Urinary bladder (tissue), 3 donors: ENCODE measurements at regions not wholly inside any gene's neighbourhood (a gene's known extent, or its start where the extent isn't known, plus 50 kb on each side); places are given as distances from the start of the nearest gene placed in this dataset.
"Not testable (repeated sequence)": the region's sequence is repeated elsewhere in the genome, so short reads cannot be mapped to it uniquely, and the experiment has no call there.

ENCODE experiments used
- DNase-seq: peaks from one replicate; pipeline ENCODE4 v3.0.0-alpha.2; 2015; ENCODE audit errors: extremely low spot score
- H3K27ac ChIP-seq: one replicate; pipeline ENCODE4 v1.5.1; 2013; ENCODE audit warnings: low read depth, mild to moderate bottlenecking, moderate library complexity
- H3K36me3 ChIP-seq: one replicate; pipeline ENCODE4 v1.6.1; 2013; ENCODE audit warnings: mild to moderate bottlenecking, moderate library complexity; ENCODE audit not compliant: insufficient read depth
- H3K4me1 ChIP-seq: one replicate; pipeline ENCODE4 v1.6.1; 2013; ENCODE audit warnings: mild to moderate bottlenecking, moderate library complexity; ENCODE audit not compliant: insufficient read depth
- H3K4me3 ChIP-seq: one replicate; pipeline ENCODE4 v1.5.1; 2013; ENCODE audit warnings: low read depth, low read length
- WGBS: extraction: QIAGEN DNeasy Blood & Tissue Kit; methylation state at CpG from one replicate; pipeline ENCODE4 v1.1.7; 2013; 5-methylcytosine and 5-hydroxymethylcytosine counted together
- donor health status: healthy with polysubstance abuse.
- donor health status: healthy.

- DNase-seq, H3K36me3 ChIP-seq, H3K4me3 ChIP-seq, H3K4me1 ChIP-seq, H3K27ac ChIP-seq: not testable (repeated sequence)
- WGBS = 86% methylated on average over 4 of the region's 4 CpGs
These were observed 172.1 kb upstream of the NOX3 start for GRCh38 chr6:155627722-155628212.

GRCh38 chr6:155623450-155624178, 168.0 kb upstream of the NOX3 start:
- Histone ChIP-seq H3K27ac (no peak overlapping the region), H3K4me3 (no peak overlapping the region), H3K4me1 (no peaks in the 10 kb centered on the region), H3K36me3 (no peaks in the 10 kb centered on the region)
- DNase-seq = no peak
- 62% methylated on average over 2 of the region's 2 CpGs for WGBS

GRCh38 chr6:155614606-155615005, 159.0 kb upstream of the NOX3 start:
- H3K36me3 ChIP-seq = no peaks in the 10 kb centered on the region
- no peak for DNase-seq
- no peaks in the 10 kb centered on the region for H3K4me1 ChIP-seq
- H3K4me3 ChIP-seq = no peak overlapping the region
- WGBS = 84% methylated on average over 4 of the region's 4 CpGs
- H3K27ac ChIP-seq = no peak overlapping the region

GRCh38 chr6:155611742-155612141, 156.1 kb upstream of the NOX3 start:
- H3K4me1 ChIP-seq = no peaks in the 10 kb centered on the region
- WGBS = 95% methylated on average over 1 of the region's 1 CpG
- no peak overlapping the region for H3K27ac ChIP-seq
- no peak overlapping the region for H3K4me3 ChIP-seq
- H3K36me3 ChIP-seq = no peaks in the 10 kb centered on the region
- DNase-seq = no peak

- Histone ChIP-seq H3K4me3 (no peak overlapping the region), H3K4me1 (no peaks in the 10 kb centered on the region), H3K36me3 (no peaks in the 10 kb centered on the region), H3K27ac (no peak overlapping the region)
- DNase-seq = no peak
- WGBS = 82% methylated on average over 3 of the region's 3 CpGs
These were observed 149.4 kb upstream of the NOX3 start for GRCh38 chr6:155604991-155605390.

- Histone ChIP-seq H3K4me1 (no peaks in the 10 kb centered on the region), H3K27ac (no peak overlapping the region), H3K36me3 (no peaks in the 10 kb centered on the region), H3K4me3 (no peak overlapping the region)
- 64% methylated on average over 3 of the region's 3 CpGs for WGBS
- no peak for DNase-seq
These were observed 143.9 kb upstream of the NOX3 start for GRCh38 chr6:155599561-155599960.

GRCh38 chr6:155599160-155599559, 143.5 kb upstream of the NOX3 start:
- Histone ChIP-seq H3K36me3 (no peaks in the 10 kb centered on the region), H3K4me1 (no peaks in the 10 kb centered on the region), H3K27ac (no peak overlapping the region), H3K4me3 (no peak overlapping the region)
- 60% methylated on average over 2 of the region's 2 CpGs for WGBS
- DNase-seq = no peak

GRCh38 chr6:155595284-155595683, 139.6 kb upstream of the NOX3 start:
- Histone ChIP-seq H3K4me3 (no peak overlapping the region), H3K27ac (no peak overlapping the region), H3K4me1 (no peaks in the 10 kb centered on the region), H3K36me3 (no peaks in the 10 kb centered on the region)
- DNase-seq = no peak

- no peak for DNase-seq
- H3K27ac ChIP-seq = no peak overlapping the region
- no peaks in the 10 kb centered on the region for H3K36me3 ChIP-seq
- H3K4me3 ChIP-seq = no peak overlapping the region
- WGBS = 96% methylated on average over 1 of the region's 1 CpG
- no peaks in the 10 kb centered on the region for H3K4me1 ChIP-seq
These were observed 136.1 kb upstream of the NOX3 start for GRCh38 chr6:155591741-155592140.

- no peaks in the 10 kb centered on the region for H3K36me3 ChIP-seq
- no peak for DNase-seq
- H3K27ac ChIP-seq = no peak overlapping the region
- H3K4me3 ChIP-seq = no peak overlapping the region
- WGBS = 91% methylated on average over 2 of the region's 2 CpGs
- H3K4me1 ChIP-seq = no peaks in the 10 kb centered on the region
These were observed 133.6 kb upstream of the NOX3 start for GRCh38 chr6:155589190-155589589.

- WGBS = 89% methylated on average over 1 of the region's 1 CpG
These were observed 132.2 kb upstream of the NOX3 start for GRCh38 chr6:155587817-155588216.

GRCh38 chr6:155586090-155586489, 130.5 kb upstream of the NOX3 start:
- 96% methylated on average over 1 of the region's 1 CpG for WGBS
- Histone ChIP-seq H3K27ac (no peak overlapping the region), H3K4me1 (no peaks in the 10 kb centered on the region), H3K36me3 (no peaks in the 10 kb centered on the region), H3K4me3 (no peak overlapping the region)
- no peak for DNase-seq

More at GRCh38 chr6:155587817-155588216, 132.2 kb upstream of the NOX3 start:
- H3K36me3 ChIP-seq = no peaks in the 10 kb centered on the region
- H3K4me1 ChIP-seq = no peaks in the 10 kb centered on the region
- DNase-seq = no peak
- H3K27ac ChIP-seq = no peak overlapping the region
- H3K4me3 ChIP-seq = no peak overlapping the region

- no peak for DNase-seq
- Histone ChIP-seq H3K4me3 (no peak overlapping the region), H3K27ac (no peak overlapping the region), H3K4me1 (no peaks in the 10 kb centered on the region), H3K36me3 (no peaks in the 10 kb centered on the region)
- WGBS = 56% methylated on average over 3 of the region's 3 CpGs
These were observed 128.4 kb upstream of the NOX3 start for GRCh38 chr6:155584006-155584405.

GRCh38 chr6:155582016-155582991, 126.7 kb upstream of the NOX3 start:
- no peak for DNase-seq
- Histone ChIP-seq H3K27ac (no peak overlapping the region), H3K4me1 (no peaks in the 10 kb centered on the region), H3K4me3 (no peak overlapping the region), H3K36me3 (no peaks in the 10 kb centered on the region)
- 74% methylated on average over 9 of the region's 9 CpGs for WGBS
